Germinal center (tissue), 1 donor: ENCODE measurements at regions not wholly inside any gene's neighbourhood (a gene's known extent, or its start where the extent isn't known, plus 50 kb on each side); places are given as distances from the start of the nearest gene placed in this dataset.
"Not testable (repeated sequence)": the region's sequence is repeated elsewhere in the genome, so short reads cannot be mapped to it uniquely, and the experiment has no call there.

Experiments
- DNase-seq: peaks from one replicate; pipeline ENCODE4 v3.0.0; 2012; ENCODE audit warnings: mixed read lengths, low spot score

DNA sequence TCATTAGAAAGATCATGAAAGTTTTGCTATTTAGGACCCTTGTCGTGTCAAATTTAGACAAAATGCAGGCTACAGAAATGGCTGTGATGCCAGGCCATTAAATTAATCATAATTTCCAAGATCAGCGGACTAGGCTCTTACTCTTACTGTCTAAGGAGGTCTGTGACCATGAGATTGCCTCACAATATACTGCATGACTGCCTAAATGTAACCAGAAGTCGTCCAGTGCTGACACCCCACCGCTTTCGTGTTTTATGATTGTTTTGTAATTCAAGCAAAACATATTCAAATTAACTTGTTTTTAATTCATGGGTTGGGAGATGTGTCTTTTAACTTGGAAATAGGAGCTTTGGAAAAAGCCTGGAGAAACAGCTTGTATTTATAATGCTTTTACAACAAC is 947.5 kb downstream of the BRINP3 start:
- DNase-seq = no peak

DNA sequence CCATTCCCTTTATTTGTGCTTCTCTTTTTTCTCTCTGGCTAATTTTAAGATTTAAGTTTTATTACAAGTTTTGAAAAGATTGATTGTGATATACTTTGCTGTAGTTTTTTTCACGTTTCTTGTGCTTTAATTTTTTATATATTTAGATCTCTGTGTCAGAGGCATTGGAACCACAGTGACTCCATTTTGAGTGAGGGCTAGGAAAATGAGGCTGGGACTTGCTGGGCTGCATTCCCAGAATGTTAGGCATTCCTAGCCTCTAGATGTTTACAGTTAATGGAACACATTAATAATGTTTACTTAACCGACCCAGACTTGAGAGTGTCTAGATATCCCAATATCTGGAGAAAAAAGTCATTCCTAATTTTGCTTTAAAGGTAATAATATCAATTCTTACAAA is 939.4 kb downstream of the BRINP3 start:
- DNase-seq = no peak

DNA sequence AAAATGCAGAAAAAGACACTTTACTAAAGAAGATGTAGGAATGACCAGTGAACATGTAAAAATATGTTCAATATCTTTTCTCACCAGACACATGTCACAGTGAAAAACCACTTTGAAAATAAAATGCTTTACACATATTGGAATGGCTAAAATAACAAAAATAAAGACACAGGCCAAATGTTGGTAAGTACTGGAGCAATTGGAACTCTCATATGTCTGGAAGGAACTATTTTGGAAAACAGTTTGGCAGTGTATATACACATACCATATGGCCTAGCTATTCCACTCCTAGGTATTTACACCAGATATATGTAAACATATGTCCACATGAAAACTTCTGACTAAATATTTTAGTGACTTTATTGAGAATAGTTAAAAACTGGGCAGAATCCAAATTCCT is 927.2 kb downstream of the BRINP3 start:
- DNase-seq = no peak

DNA sequence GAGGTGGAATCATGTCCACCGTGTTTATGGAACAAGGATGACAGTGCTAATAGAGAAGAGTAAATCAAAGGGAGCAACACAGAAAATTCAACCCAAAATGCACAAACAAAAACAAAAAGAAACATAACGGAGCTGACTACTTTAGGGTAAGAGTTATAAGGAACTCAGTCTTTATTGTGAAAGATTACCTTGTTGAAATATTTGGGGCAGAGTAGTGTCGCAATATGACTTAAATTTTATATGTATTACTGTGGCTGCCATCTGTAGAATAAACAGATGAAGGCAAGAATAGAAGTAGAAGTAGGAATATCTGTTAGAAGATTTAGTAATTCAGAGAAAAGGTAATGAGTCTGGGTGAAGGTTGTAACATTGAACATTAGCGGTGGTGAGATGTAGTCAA is 913.9 kb downstream of the BRINP3 start:
- DNase-seq = no peak

DNA sequence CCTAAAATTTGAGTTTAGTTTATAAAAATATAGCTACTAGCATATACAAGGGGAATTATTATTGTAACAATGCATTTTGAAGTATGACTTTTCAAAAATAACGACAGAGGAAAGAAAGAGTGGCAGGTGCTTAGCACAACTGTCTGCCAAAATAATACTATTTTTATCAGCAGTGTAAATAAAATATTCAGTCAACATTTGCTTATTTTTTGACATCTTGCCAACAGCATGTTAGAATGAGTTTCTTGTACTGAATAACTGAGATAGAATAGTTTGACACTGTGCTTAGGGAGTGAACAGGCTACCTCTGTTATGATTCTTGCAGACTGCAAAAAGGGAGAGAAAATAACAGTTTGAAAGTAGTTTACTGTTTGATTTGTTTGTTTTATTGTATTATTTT is 909.8 kb downstream of the BRINP3 start:
- no peak for DNase-seq

DNA sequence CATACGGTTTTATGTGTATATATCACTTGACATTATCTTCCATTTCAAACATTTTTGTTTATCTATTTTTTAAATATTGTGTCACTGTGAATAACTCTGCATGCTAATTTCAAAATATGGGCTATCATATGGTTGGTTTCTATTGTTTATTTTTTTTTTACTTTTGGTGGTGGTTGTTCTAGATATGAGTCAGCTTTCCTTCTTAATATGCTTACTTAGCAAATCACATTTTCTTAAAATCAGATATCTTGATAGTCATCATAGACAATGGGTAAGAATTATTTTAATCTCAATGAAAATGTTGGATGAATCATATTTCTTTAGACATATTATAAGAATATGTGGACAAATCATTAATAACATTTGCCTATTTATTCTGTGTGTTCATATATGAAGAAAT is 881.5 kb downstream of the BRINP3 start:
- no peak for DNase-seq

DNA sequence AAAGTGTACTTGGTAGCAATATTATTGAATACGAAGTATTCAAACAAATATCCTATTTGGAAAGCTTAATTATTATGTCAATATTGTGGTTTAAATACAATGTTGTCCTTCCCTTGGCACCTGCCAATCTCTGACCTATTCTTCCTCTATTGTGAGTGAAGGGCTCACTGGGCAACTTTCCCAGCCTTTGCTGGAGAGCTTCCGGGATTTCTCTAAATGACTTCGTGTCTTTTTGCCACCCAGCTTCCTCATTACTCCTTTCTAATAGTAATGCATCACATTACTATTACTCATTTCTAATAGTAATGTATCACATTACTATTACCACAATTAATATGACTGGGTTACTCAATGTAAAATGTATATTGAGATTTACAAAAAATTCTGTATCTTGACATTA is 880.6 kb downstream of the BRINP3 start:
- no peak for DNase-seq

DNA sequence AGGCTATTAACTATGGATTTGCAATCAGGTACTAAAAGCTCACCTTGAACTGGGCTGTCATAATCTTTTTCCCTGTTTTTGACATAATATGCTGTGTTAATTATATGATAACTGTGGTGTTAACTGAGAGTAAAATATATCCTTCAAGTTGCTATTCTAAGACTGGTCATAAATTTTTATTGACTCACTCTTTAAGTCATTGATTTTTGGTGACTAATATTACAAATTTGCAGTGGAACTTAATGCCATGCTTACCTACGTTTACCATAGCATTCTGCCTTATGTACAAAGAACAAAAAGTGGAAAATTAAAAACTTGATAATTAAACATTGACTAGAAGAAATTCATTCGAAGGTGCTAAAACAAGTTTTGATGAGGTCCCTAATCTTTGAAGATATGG is 872.4 kb downstream of the BRINP3 start:
- no peak for DNase-seq

DNA sequence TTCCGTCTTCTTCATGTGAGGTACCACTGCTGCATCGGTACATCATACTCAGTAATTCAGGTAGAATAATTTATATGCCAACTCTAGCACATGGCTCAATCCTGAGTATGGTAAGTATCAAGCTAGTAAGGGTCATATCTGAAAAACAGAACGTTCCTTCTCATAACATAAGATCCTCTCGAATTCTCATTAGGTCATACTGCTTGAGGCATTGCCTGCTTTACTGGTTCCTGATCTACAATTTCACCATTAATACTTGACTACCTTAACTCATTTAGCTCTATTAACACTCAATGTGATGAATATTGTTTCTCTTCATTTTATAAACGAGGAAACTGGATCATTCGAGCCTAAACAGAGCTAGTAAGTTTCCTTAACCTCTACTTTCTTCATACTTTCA is 871.6 kb downstream of the BRINP3 start:
- no peak for DNase-seq

DNA sequence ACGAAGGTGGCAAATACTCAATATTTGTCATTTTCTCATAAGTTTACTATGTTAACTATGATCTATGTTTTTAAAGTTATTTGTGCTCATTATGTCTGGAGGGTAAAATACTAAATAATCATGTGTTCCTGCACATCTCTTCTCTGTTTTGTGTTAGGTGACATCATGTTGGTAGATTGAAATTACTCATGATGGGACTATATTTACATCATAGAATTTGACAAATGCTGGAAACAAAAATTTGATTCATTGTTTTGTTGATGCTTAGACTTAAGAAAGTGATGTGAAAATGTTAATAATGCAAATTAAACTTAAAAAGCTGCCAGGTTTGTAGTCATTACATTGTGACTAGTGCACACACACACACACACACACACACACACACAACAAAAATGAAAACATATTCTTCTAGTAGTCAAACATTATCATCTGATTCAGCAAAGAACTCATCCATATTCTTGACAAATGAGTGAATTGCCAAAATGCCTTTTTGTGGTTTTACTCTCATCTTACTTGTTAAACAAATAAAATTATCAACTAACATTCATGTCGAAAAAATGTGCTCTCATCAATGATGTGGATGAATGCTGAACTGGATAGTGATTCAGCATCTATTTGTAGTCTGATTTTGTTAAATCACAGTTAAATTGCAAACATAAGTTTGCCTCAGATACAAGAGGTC is 870.7 kb downstream of the BRINP3 start:
- DNase-seq = no peak

DNA sequence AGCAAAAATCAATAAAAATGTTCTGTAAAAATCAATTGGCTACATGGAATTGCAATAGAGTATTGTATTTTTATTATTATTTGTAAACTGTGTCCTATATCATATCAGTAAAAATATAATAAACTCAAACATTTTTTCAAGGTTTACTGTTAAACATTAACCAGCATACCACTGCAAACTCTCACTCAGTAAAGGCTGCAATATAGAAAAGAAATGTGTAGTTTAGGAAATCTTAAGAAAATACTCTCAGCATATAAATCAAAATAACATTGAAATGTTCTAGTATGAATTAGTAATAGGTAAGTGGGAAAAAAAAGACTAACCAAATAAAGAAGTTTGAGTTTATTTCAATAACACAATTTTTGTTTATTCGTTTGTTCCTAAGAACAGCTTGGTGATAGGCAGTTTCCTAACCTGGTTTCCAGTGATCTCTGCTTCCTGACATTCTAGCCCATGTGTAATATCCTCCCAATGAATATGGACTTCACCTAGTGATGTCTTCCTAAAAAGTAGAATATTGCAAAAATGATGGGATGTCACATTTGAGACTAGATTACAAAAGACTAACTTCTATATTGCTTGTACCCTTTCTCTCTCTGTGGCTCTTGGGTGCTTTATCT is 870.1 kb downstream of the BRINP3 start:
- no peak for DNase-seq

DNA sequence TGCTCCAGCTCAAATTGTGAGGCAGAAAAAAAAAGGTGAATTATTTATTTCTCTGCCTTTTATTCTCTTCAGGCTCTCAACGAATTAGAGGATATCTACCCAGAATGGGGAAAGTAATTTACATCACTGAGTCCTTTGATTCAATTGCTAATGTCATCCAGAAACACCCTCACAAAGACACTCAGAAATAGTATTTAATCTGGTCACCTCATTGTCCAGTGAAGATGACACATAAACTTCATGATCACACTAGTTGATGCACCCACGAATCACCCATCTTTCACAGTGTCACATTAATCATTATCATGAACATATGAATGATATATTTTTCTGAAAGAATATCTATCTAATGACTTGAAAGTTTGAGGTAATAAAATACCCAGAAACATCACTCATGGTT is 868.5 kb downstream of the BRINP3 start:
- no peak for DNase-seq

DNA sequence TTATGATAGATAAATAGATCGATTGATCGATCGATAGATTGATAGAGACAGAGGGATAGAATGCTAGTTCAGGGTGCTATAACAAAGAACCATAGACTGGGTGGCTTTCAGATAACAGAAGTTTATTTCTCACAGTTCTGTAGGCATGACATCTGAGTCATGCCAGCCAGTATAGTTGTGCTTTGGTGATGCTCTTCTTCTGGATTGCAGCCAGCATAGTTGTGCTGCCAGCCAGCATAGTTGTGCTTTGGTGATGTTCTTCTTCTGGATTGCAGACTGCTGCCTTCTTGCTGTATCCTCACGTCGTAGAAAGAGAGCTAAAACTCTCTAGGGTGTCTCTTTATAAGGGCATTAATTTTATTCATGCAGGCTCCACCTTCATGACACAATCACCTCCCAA is 860.8 kb downstream of the BRINP3 start:
- DNase-seq = no peak

DNA sequence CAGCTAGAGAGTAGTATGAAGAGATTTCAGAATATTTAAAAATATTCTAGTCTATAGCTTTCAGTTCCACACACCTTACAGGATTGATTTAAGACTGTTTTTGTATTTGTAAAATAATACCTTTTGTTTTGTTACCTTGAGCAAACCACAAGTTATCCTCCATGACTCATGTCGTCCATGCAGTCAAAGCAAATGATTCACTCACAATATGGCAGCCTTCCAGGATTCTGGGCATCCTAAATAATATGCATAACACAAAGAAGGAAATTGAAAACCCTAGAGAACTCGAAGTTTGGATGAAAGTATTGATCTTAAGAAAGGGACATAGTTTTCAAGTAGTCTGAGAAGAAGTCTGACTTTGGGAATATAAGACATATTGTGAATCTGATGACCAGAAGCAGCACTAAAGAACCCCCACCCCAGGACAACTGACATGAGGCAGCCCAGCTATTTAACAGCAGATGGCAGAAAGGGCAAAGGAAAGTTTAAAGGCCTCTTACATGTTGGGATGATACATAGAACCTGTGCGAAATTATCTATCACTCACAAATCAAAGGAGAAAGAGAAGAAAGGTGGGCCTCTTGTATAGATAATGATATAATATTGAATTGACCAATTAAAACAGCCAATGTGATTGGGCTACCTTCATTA is 857.9 kb downstream of the BRINP3 start:
- DNase-seq = no peak

DNA sequence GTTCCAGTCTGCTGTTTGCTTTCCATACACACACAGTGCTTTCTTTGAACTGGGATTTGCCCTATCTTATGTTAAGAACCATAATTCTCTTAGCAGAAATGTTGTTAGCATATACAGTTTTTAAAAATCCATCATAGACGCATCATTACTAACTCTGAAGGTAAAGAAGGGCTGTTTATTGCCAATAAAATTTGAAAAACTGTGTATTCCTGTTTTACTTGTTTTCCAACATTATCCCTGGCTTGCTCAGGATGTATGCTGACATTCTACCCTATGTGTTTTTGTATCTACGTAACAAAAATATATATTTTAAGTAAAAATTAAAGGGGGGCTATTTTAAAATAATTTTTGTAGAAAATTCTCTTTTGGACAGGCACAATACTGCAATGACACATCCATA is 857.2 kb downstream of the BRINP3 start:
- DNase-seq = no peak

DNA sequence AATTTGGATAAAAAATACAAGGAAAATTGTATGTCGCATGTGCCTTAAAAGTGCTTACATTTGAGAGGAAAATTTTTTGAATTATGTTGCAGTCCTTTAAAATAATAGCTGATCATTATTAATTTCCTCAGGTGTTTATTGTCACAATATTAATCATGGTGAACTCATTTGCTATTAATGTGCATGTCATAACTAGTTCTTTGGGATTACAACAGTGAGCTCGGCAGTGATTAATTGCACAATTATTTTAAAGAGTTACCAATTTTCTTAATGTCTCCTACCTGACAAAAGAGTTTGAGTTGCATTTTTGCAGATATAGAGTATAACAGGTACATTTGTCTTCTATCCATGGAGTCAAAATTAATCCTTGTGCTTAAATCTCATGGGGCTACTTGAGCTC is 854.3 kb downstream of the BRINP3 start:
- DNase-seq = no peak

DNA sequence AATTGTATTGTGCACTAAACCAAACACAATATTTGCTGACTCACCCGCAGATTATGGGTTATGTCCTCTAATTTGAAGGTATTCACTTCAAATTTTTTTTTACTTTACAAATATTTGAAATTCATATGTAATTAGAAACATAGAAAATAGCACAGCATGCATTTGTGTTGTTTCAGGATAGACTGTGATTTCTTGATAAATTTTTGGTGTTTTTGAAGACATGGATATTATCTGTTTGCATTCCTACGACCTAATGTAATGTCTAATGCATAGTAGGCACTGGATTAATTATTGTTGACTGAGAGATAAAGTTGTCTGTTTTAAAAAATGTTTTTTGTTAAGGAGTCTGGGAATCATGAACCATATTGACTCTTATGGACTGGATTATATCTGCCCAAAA is 850.2 kb downstream of the BRINP3 start:
- no peak for DNase-seq

DNA sequence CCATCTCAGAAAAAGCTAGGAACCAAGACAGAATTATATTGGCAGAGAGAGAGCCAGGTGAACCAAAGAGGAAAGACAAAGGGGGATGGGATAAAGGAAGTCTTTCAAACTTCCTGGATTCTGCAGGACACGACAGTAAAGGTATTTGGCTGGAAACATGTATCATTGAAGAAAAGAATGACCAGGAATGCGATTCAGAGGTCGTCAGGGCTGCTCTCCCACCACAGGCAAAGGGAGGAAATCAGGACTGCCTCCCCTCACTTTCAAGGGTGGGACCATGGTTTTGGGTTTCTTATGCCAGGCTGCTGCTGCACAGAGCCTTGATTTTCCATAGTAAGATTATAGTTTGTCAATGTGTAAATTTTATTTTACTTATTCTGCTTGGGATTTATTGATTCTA is 848.8 kb downstream of the BRINP3 start:
- DNase-seq = no peak

DNA sequence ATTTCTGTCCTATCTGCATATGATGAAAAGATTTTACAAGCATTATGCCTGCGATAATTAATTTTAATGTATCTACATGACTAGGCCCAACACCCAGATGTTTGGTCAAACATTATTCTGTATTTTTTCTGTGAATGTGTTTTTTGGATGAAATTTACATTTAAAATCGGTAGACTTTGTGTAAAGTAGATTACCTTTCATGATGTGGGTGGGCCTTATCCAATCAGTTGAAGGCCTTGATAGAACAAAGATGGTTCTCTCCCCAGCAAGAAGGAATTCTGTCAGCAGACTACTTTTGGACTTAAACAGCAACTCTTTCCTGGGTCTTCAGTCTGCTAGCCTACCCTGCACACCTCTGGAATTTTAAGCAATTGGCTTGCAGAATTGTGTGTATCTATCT is 844.0 kb downstream of the BRINP3 start:
- no peak for DNase-seq

DNA sequence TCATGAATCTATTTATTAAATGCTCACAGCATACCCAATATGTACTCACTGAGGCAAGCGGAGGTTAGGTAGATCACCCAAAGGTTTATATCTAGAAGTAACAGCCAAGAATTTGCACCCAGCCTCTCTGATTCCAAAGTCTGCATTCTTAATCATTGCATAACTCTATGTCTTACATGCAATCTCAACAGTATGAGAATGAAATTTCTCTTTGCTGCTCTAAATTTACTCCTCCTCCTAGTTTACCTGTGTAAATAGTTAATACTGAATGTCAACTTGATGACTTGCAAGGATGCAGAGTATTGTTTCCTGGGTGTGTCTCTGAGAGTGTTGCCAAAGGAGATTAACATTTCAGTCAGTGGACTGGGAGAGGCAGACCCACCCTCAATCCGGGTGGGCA is 840.6 kb downstream of the BRINP3 start:
- no peak for DNase-seq

DNA sequence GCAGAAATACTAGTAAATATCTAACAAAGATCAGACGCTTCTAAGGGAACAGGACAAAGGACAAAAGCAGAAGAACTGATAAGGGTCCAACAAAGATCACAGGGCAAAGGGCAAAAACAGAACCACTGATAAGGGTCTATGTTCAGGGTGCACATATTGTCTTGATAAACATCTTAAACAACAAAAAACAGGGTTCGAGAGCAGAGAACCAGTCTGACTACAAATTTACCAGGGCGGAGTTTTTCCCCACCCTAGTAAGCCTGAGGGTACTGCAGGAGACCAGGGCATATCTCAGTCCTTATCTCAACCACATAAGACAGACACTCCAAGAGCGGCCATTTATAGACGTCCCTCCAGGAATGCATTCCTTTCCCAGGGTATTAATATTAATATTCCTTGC is 833.5 kb downstream of the BRINP3 start:
- DNase-seq = not testable (repeated sequence)

DNA sequence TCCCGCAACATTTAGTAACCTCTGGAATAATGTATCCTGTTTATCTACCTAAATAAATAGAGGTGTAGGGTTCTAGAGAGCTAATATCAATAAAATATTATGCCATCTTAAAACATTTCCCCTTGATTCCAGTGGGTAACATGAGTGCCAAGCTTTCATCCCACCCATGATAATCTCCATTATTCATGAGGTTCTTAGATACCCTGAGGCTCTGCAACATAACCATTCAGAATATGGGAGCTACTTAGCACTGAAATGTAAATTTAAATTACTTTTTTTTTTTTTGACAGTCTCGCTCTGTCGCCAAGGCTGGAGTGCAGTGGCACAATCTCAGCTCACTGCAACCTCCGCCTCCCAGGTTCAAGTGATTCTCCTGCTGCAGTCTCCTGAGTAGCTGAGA is 832.7 kb downstream of the BRINP3 start:
- DNase-seq = no peak

DNA sequence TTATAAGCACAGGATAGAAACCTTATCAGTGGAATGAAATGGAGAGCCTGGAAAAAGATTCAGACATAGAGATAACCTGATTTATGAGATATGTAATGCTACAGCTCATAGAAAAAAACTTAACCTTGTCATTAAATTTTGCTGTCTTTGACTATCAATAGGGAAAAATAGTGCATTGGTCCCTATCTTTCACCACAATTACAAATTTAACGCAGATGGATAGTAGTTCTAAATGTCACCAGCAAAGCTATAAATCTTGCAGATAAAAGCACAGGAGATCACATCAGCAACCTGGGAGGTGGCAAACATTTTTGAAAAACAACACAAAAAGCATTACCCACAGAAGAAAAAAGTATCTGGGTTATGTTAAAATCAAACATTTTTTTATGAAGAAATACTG is 831.6 kb downstream of the BRINP3 start:
- no peak for DNase-seq

DNA sequence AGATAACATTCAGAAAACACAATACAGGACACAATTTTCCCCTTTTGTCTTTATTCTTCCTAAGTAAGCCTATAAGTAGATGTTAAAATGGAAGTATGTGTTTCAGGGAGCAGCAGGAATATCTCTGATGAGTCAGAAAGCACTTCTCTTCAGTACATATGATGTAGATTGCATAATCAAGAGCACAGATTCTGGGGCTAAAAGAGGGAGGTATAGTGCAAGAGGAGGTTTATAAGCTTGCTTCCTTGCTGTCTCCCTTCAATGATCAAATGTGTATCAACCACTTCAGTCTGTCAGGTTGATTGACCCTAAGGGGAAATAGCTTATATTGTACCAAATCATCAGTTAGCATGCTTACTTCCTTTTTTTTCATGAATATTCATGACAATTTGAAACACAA is 822.8 kb downstream of the BRINP3 start:
- DNase-seq = no peak
